ENCODE measurements at regions not wholly inside any gene's neighbourhood (a gene's known extent, or its start where the extent isn't known, plus 50 kb on each side); places are given as distances from the start of the nearest gene placed in this dataset.

DNA sequence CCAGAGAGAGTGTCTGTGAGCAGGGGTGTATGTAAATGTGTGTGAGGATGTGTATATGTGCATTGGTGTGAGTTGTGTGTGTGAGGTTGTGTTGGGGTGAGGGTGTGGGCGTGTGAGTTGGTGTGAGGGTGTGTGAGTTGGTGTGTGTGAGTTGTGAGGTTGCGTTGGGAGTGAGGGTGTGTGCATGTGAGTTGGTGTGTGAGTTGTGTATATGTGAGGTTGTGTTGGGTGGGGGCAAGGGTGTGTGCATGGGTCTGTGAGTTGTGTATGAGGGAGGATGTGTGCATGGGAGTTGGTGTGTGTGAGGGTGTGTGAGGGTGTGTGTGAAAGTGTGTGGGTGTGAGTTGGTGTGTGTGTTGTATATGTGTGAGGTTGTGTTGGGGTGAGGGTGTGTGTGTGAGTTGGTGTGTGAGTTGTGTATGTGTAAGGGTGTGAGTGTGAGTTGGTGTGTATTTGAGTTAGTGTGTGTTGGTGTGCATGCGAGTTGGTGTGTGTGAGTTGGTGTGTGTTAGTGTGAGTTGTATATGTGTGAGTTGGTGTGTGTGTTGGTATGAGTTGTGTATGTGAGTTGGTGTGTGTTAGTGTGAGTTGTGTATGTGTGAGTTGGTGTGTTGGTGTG lies 161.6 kb upstream of the IER5L start:
- intact Hi-C loops (cut with DNase I; ENCODE audit: low total_unique reads): no loop called here
- Histone ChIP-seq H3K4me1 (peaks cover 11 to 77% (median 42%) of the 10 kb centered on the region in 6 donors), H3K27me3 (replicated peaks in 1 of 7) (peaks cover 0 to 31% (median 4%) of the 10 kb centered on the region in 7 donors), H3K9me3 (no peaks in the 10 kb centered on the region), H3K4me3 (peak overlapping the region in 1 of 8 donors; percentile 19), H3K27ac (peak overlapping the region in 4 of 8 donors; percentile 35 to 74 (median 60)), H3K36me3 (no peaks in the 10 kb centered on the region)
- DNase-seq: no peak
- WGBS, 5 donors: 93 to 98% (median 95%) methylated on average over 3 of the region's 3 CpGs
- no peak for TF ChIP-seq POLR2A (IDR thresholded peaks at IDR 0.05)

- no peak for DNase-seq
- Histone ChIP-seq H3K4me3 (peak overlapping the region in 1 of 8 donors; percentile 19), H3K9me3 (no peaks in the 10 kb centered on the region), H3K36me3 (no peaks in the 10 kb centered on the region), H3K27me3 (replicated peaks in 1 of 7) (peaks cover 0 to 39% (median 9%) of the 10 kb centered on the region in 7 donors), H3K27ac (peak overlapping the region in 4 of 8 donors; percentile 35 to 74 (median 60)), H3K4me1 (peaks cover 18 to 77% (median 46%) of the 10 kb centered on the region in 6 donors)
- intact Hi-C loops (cut with DNase I; ENCODE audit: low total_unique reads): no loop called here
- 71 to 86% (median 83%) methylated on average over 11 to 19 of the region's 19 CpGs for WGBS, 5 donors
- no peak for TF ChIP-seq POLR2A (IDR thresholded peaks at IDR 0.05)
- peak in 2 of 3 donors; percentile 11 to 12 for TF ChIP-seq POLR2AphosphoS5 (IDR thresholded peaks at IDR 0.05)
- TF ChIP-seq, protein P1, sequence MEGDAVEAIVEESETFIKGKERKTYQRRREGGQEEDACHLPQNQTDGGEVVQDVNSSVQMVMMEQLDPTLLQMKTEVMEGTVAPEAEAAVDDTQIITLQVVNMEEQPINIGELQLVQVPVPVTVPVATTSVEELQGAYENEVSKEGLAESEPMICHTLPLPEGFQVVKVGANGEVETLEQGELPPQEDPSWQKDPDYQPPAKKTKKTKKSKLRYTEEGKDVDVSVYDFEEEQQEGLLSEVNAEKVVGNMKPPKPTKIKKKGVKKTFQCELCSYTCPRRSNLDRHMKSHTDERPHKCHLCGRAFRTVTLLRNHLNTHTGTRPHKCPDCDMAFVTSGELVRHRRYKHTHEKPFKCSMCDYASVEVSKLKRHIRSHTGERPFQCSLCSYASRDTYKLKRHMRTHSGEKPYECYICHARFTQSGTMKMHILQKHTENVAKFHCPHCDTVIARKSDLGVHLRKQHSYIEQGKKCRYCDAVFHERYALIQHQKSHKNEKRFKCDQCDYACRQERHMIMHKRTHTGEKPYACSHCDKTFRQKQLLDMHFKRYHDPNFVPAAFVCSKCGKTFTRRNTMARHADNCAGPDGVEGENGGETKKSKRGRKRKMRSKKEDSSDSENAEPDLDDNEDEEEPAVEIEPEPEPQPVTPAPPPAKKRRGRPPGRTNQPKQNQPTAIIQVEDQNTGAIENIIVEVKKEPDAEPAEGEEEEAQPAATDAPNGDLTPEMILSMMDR (IDR thresholded peaks at IDR 0.05 in 8 of 11, conservative IDR thresholded peaks at IDR 0.05 in 3 of 11): no peak
Observed at GRCh38 chr9:129338724-129339430, 160.8 kb upstream of the IER5L start.

GRCh38 chr9:129337336-129338140 lies 159.5 kb upstream of the IER5L start:
- no peaks in the 10 kb centered on the region for H3K36me3 ChIP-seq
- peaks cover 0 to 44% (median 9%) of the 10 kb centered on the region in 7 donors for H3K27me3 ChIP-seq (replicated peaks in 1 of 7)
- no peak for DNase-seq
- TF ChIP-seq POLR2AphosphoS5 (IDR thresholded peaks at IDR 0.05) (no peak), POLR2A (IDR thresholded peaks at IDR 0.05) (no peak)
- TF ChIP-seq, protein P1 (IDR thresholded peaks at IDR 0.05 in 8 of 11, conservative IDR thresholded peaks at IDR 0.05 in 3 of 11): no peak
- peaks cover 19 to 74% (median 46%) of the 10 kb centered on the region in 6 donors for H3K4me1 ChIP-seq
- peak overlapping the region in 7 of 8 donors; percentile 14 to 65 (median 29) for H3K4me3 ChIP-seq
- 69 to 76% (median 75%) methylated on average over 26 to 27 of the region's 27 CpGs for WGBS, 5 donors
- intact Hi-C loops (cut with DNase I; ENCODE audit: low total_unique reads): no loop called here
- no peaks in the 10 kb centered on the region for H3K9me3 ChIP-seq
- H3K27ac ChIP-seq: peak overlapping the region in 7 of 8 donors; percentile 75 to 90 (median 82)

DNA sequence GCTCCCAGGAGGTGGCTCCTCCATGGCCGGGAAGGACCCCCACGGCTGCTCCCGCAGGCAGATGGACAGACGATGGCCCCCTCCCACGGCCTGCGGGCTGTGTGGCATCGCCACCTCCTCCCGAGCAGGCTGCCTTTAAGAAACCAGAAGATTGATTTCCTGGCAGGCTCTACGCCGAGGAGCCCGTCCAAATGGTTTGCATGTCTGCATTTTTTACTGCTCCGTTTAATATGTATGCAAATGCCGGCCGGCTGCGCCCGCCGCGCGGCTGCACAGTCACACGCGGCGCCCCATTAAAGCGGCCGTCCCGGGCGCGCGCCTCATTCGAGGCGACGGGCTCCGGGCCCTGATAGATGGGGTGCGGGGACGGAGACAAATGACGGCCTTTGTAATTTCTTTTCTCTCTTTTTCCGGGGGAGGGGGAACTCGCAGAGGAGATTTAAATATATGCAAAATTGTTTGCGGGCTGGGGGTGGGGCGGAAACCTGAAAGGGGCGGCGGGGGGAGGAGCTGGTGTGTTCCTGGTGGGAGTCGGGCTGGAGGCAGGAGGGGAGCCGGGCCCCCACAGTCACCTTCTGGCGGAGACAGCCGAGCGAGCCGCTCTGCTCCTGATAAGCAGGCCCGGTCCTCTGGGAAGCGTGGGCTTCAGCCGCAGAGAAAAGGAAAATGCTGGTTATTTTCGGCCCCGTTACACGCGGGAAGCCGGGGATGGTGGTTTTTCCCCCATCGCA lies 158.7 kb upstream of the IER5L start:
- intact Hi-C loops (cut with DNase I; ENCODE audit: low total_unique reads): no loop called here
- Histone ChIP-seq H3K27me3 (replicated peaks in 1 of 7) (peaks cover 0 to 44% (median 9%) of the 10 kb centered on the region in 7 donors), H3K27ac (peak overlapping the region in 7 of 8 donors; percentile 75 to 90 (median 82)), H3K36me3 (no peaks in the 10 kb centered on the region), H3K4me3 (peak overlapping the region; percentile 13 to 65 (median 26)), H3K4me1 (peaks cover 19 to 72% (median 46%) of the 10 kb centered on the region in 6 donors), H3K9me3 (no peaks in the 10 kb centered on the region)
- 1 to 5% (median 2%) methylated on average over 46 to 56 of the region's 56 CpGs for WGBS, 5 donors
- TF ChIP-seq, protein P1 (IDR thresholded peaks at IDR 0.05 in 8 of 11, conservative IDR thresholded peaks at IDR 0.05 in 3 of 11): no peak
- TF ChIP-seq POLR2AphosphoS5 (IDR thresholded peaks at IDR 0.05): peak in 2 of 3 donors; percentile 52 to 78
- no peak for TF ChIP-seq POLR2A (IDR thresholded peaks at IDR 0.05)
- peak; percentile 87 for DNase-seq
